ENCODE measurements at regions not wholly inside any gene's neighbourhood (a gene's known extent, or its start where the extent isn't known, plus 50 kb on each side); places are given as distances from the start of the nearest gene placed in this dataset.

- Histone ChIP-seq H2BK15ac (ENCODE audit: low read depth, poor library complexity, severe bottlenecking) (no peak overlapping the region), H3K27me3 (ENCODE audit: control insufficient read depth in 1 of 2, insufficient read depth in 1 of 2, low read length in 2 of 2) (no peaks in the 10 kb centered on the region), H2BK120ac (ENCODE audit: low read depth, low read length) (no peak overlapping the region), H4K91ac (ENCODE audit: low read length) (no peak overlapping the region), H3K36me3 (ENCODE audit: control insufficient read depth in 1 of 2, insufficient read depth in 2 of 2, low read depth in 1 of 2, low read length in 2 of 2) (no peaks in the 10 kb centered on the region), H3K4me2 (ENCODE audit: low read length, poor library complexity, severe bottlenecking) (no peak overlapping the region), H3K9ac (ENCODE audit: low read length) (peak overlapping the region; percentile 57), H3K18ac (ENCODE audit: low read depth in 1 of 2, low read length in 2 of 2) (no peak overlapping the region), H3K14ac (ENCODE audit: low read length in 2 of 2) (no peak overlapping the region), H2AFZ (ENCODE audit: low read depth, low read length) (no peak overlapping the region), H3K4me3 (ENCODE audit: insufficient read depth in 1 of 2, low read depth in 1 of 2, low read length in 2 of 2) (no peak overlapping the region), H3K79me1 (replicated peaks; ENCODE audit: low read length, poor library complexity, severe bottlenecking) (no peaks in the 10 kb centered on the region), H2BK5ac (ENCODE audit: low read depth, low read length, poor library complexity, severe bottlenecking) (no peak overlapping the region), H4K8ac (ENCODE audit: low read length) (no peak overlapping the region), H3K4ac (ENCODE audit: low read depth in 1 of 2, low read length in 2 of 2) (no peak overlapping the region), H2AK5ac (ENCODE audit: low read length, severe bottlenecking) (no peak overlapping the region), H3K27ac (ENCODE audit: low read length, poor library complexity, severe bottlenecking) (no peak overlapping the region), H3K9me3 (ENCODE audit: control insufficient read depth, low read length) (no peaks in the 10 kb centered on the region), H2BK12ac (ENCODE audit: low read length in 2 of 2) (no peak overlapping the region), H3K4me1 (ENCODE audit: control insufficient read depth, insufficient read depth, low read depth, low read length) (no peaks in the 10 kb centered on the region), H3K23ac (ENCODE audit: low read length in 2 of 2) (no peak overlapping the region)
- WGBS: 90% methylated on average over 2 of the region's 3 CpGs
- DNase-seq: no peak
Observed at GRCh38 chr4:137427411-137427810, 104.9 kb downstream of the PCDH18 start.

GRCh38 chr4:137425281-137425680 is 107.0 kb downstream of the PCDH18 start:
- Histone ChIP-seq H2AFZ (ENCODE audit: low read depth, low read length) (no peak overlapping the region), H4K8ac (ENCODE audit: low read length) (no peak overlapping the region), H3K4me3 (ENCODE audit: insufficient read depth in 1 of 2, low read depth in 1 of 2, low read length in 2 of 2) (no peak overlapping the region), H2BK5ac (ENCODE audit: low read depth, low read length, poor library complexity, severe bottlenecking) (no peak overlapping the region), H3K4me2 (ENCODE audit: low read length, poor library complexity, severe bottlenecking) (no peak overlapping the region), H2BK12ac (ENCODE audit: low read length in 2 of 2) (no peak overlapping the region), H3K27me3 (ENCODE audit: control insufficient read depth in 1 of 2, insufficient read depth in 1 of 2, low read length in 2 of 2) (no peaks in the 10 kb centered on the region), H2BK120ac (ENCODE audit: low read depth, low read length) (no peak overlapping the region), H3K9ac (ENCODE audit: low read length) (no peak overlapping the region), H3K27ac (ENCODE audit: low read length, poor library complexity, severe bottlenecking) (no peak overlapping the region), H3K36me3 (ENCODE audit: control insufficient read depth in 1 of 2, insufficient read depth in 2 of 2, low read depth in 1 of 2, low read length in 2 of 2) (peaks cover 0 to 3% of the 10 kb centered on the region in 2 experiments), H3K14ac (ENCODE audit: low read length in 2 of 2) (no peak overlapping the region), H2AK5ac (ENCODE audit: low read length, severe bottlenecking) (no peak overlapping the region), H2BK15ac (ENCODE audit: low read depth, poor library complexity, severe bottlenecking) (no peak overlapping the region), H3K4ac (ENCODE audit: low read depth in 1 of 2, low read length in 2 of 2) (no peak overlapping the region), H3K18ac (ENCODE audit: low read depth in 1 of 2, low read length in 2 of 2) (no peak overlapping the region), H3K23ac (ENCODE audit: low read length in 2 of 2) (no peak overlapping the region), H4K91ac (ENCODE audit: low read length) (no peak overlapping the region), H3K79me1 (replicated peaks; ENCODE audit: low read length, poor library complexity, severe bottlenecking) (no peaks in the 10 kb centered on the region), H3K4me1 (ENCODE audit: control insufficient read depth, insufficient read depth, low read depth, low read length) (no peaks in the 10 kb centered on the region), H3K9me3 (ENCODE audit: control insufficient read depth, low read length) (no peaks in the 10 kb centered on the region)
- DNase-seq: no peak

- H3K4me3 ChIP-seq (ENCODE audit: insufficient read depth in 1 of 2, low read depth in 1 of 2, low read length in 2 of 2): no peak overlapping the region
- DNase-seq: peak; percentile 5
- H3K4ac ChIP-seq (ENCODE audit: low read depth in 1 of 2, low read length in 2 of 2): no peak overlapping the region
- no peak overlapping the region for H2BK120ac ChIP-seq (ENCODE audit: low read depth, low read length)
- no peaks in the 10 kb centered on the region for H3K9me3 ChIP-seq (ENCODE audit: control insufficient read depth, low read length)
- WGBS: 86% methylated on average over 1 of the region's 2 CpGs
- no peak overlapping the region for H3K9ac ChIP-seq (ENCODE audit: low read length)
- no peaks in the 10 kb centered on the region for H3K27me3 ChIP-seq (ENCODE audit: control insufficient read depth in 1 of 2, insufficient read depth in 1 of 2, low read length in 2 of 2)
- no peak overlapping the region for H3K23ac ChIP-seq (ENCODE audit: low read length in 2 of 2)
- no peak overlapping the region for H2BK5ac ChIP-seq (ENCODE audit: low read depth, low read length, poor library complexity, severe bottlenecking)
- H3K4me1 ChIP-seq (ENCODE audit: control insufficient read depth, insufficient read depth, low read depth, low read length): no peaks in the 10 kb centered on the region
- no peaks in the 10 kb centered on the region for H3K79me1 ChIP-seq (replicated peaks; ENCODE audit: low read length, poor library complexity, severe bottlenecking)
- H3K36me3 ChIP-seq (ENCODE audit: control insufficient read depth in 1 of 2, insufficient read depth in 2 of 2, low read depth in 1 of 2, low read length in 2 of 2): peaks cover 0 to 3% of the 10 kb centered on the region in 2 experiments
- no peak overlapping the region for H2BK15ac ChIP-seq (ENCODE audit: low read depth, poor library complexity, severe bottlenecking)
- H3K14ac ChIP-seq (ENCODE audit: low read length in 2 of 2): no peak overlapping the region
- no peak overlapping the region for H4K91ac ChIP-seq (ENCODE audit: low read length)
- H2AFZ ChIP-seq (ENCODE audit: low read depth, low read length): no peak overlapping the region
- H2AK5ac ChIP-seq (ENCODE audit: low read length, severe bottlenecking): no peak overlapping the region
- H2BK12ac ChIP-seq (ENCODE audit: low read length in 2 of 2): no peak overlapping the region
- no peak overlapping the region for H3K27ac ChIP-seq (ENCODE audit: low read length, poor library complexity, severe bottlenecking)
- no peak overlapping the region for H3K4me2 ChIP-seq (ENCODE audit: low read length, poor library complexity, severe bottlenecking)
- H4K8ac ChIP-seq (ENCODE audit: low read length): no peak overlapping the region
- H3K18ac ChIP-seq (ENCODE audit: low read depth in 1 of 2, low read length in 2 of 2): no peak overlapping the region
Observed at GRCh38 chr4:137422666-137423065, 109.6 kb downstream of the PCDH18 start.

GRCh38 chr4:137421796-137422195 is 110.5 kb downstream of the PCDH18 start:
- peaks cover 0 to 3% of the 10 kb centered on the region in 2 experiments for H3K36me3 ChIP-seq (ENCODE audit: control insufficient read depth in 1 of 2, insufficient read depth in 2 of 2, low read depth in 1 of 2, low read length in 2 of 2)
- H4K8ac ChIP-seq (ENCODE audit: low read length): no peak overlapping the region
- no peak overlapping the region for H3K4me2 ChIP-seq (ENCODE audit: low read length, poor library complexity, severe bottlenecking)
- no peak overlapping the region for H2BK5ac ChIP-seq (ENCODE audit: low read depth, low read length, poor library complexity, severe bottlenecking)
- no peak overlapping the region for H3K23ac ChIP-seq (ENCODE audit: low read length in 2 of 2)
- H3K14ac ChIP-seq (ENCODE audit: low read length in 2 of 2): no peak overlapping the region
- no peak overlapping the region for H4K91ac ChIP-seq (ENCODE audit: low read length)
- no peak overlapping the region for H3K4ac ChIP-seq (ENCODE audit: low read depth in 1 of 2, low read length in 2 of 2)
- H3K79me1 ChIP-seq (replicated peaks; ENCODE audit: low read length, poor library complexity, severe bottlenecking): no peaks in the 10 kb centered on the region
- H3K9ac ChIP-seq (ENCODE audit: low read length): no peak overlapping the region
- H2AK5ac ChIP-seq (ENCODE audit: low read length, severe bottlenecking): no peak overlapping the region
- H2BK15ac ChIP-seq (ENCODE audit: low read depth, poor library complexity, severe bottlenecking): no peak overlapping the region
- no peak overlapping the region for H2BK120ac ChIP-seq (ENCODE audit: low read depth, low read length)
- H2BK12ac ChIP-seq (ENCODE audit: low read length in 2 of 2): no peak overlapping the region
- no peak overlapping the region for H3K27ac ChIP-seq (ENCODE audit: low read length, poor library complexity, severe bottlenecking)
- H2AFZ ChIP-seq (ENCODE audit: low read depth, low read length): no peak overlapping the region
- H3K4me3 ChIP-seq (ENCODE audit: insufficient read depth in 1 of 2, low read depth in 1 of 2, low read length in 2 of 2): no peak overlapping the region
- H3K27me3 ChIP-seq (ENCODE audit: control insufficient read depth in 1 of 2, insufficient read depth in 1 of 2, low read length in 2 of 2): no peaks in the 10 kb centered on the region
- peak; percentile 61 for DNase-seq
- no peak overlapping the region for H3K18ac ChIP-seq (ENCODE audit: low read depth in 1 of 2, low read length in 2 of 2)
- no peaks in the 10 kb centered on the region for H3K4me1 ChIP-seq (ENCODE audit: control insufficient read depth, insufficient read depth, low read depth, low read length)
- H3K9me3 ChIP-seq (ENCODE audit: control insufficient read depth, low read length): no peaks in the 10 kb centered on the region
- WGBS: 64% methylated on average over 7 of the region's 8 CpGs
